MM.1S (cell line): ENCODE measurements at regions not wholly inside any gene's neighbourhood (a gene's known extent, or its start where the extent isn't known, plus 50 kb on each side); places are given as distances from the start of the nearest gene placed in this dataset.
"Not testable (repeated sequence)": the region's sequence is repeated elsewhere in the genome, so short reads cannot be mapped to it uniquely, and the experiment has no call there.

Source experiments
- DNase-seq: peaks from one replicate; pipeline ENCODE4 v3.0.0-alpha.2; 2015
- H2AFZ ChIP-seq: fragments of 300-600 bp; sonication (generic); 2 replicates; pipeline ENCODE4 v1.6.0; 2016; ENCODE audit warnings: antibody characterized with exemption, low read length
- H3F3A ChIP-seq: fragments of 300-600 bp; sonication (generic); 2 replicates; pipeline ENCODE4 v1.6.1; 2016; ENCODE audit warnings: mild to moderate bottlenecking, antibody characterized with exemption, low read length, moderate library complexity, mixed read lengths; ENCODE audit not compliant: insufficient read depth
- H3K27ac ChIP-seq: fragments of 300-600 bp; sonication (generic); 2 replicates; pipeline ENCODE4 v1.5.1; 2016; ENCODE audit warnings: mild to moderate bottlenecking, low read length
- H3K27me3 ChIP-seq: fragments of 300-600 bp; sonication (generic); replicated peaks from 2 replicates; pipeline ENCODE4 v1.6.0; 2016; ENCODE audit warnings: low read length; ENCODE audit not compliant: insufficient read depth
- H3K36me3 ChIP-seq: fragments of 300-600 bp; sonication (generic); replicated peaks from 2 replicates; pipeline ENCODE4 v1.6.1; 2016; ENCODE audit warnings: mild to moderate bottlenecking, low read length, mixed read lengths; ENCODE audit not compliant: insufficient read depth
- H3K4me1 ChIP-seq: fragments of 300-600 bp; sonication (generic); 2 replicates; pipeline ENCODE4 v1.6.1; 2016; ENCODE audit warnings: low read length, mixed read lengths
- H3K4me2 ChIP-seq: fragments of 300-600 bp; sonication (generic); 2 replicates; pipeline ENCODE4 v1.6.0; 2016; ENCODE audit warnings: low read depth, low read length
- H3K4me3 ChIP-seq: fragments of 300-600 bp; sonication (generic); 2 replicates; pipeline ENCODE4 v1.5.1; 2016; ENCODE audit warnings: low read length, mixed read lengths
- H3K79me2 ChIP-seq: fragments of 300-600 bp; sonication (generic); 2 replicates; pipeline ENCODE4 v1.6.1; 2016; ENCODE audit warnings: mixed run types, low read length, mixed read lengths
- H3K9ac ChIP-seq: fragments of 300-600 bp; sonication (generic); 2 replicates; pipeline ENCODE4 v1.6.1; 2016; ENCODE audit warnings: low read length, mixed read lengths
- H3K9me2 ChIP-seq: fragments of 300-600 bp; sonication (generic); replicated peaks from 2 replicates; pipeline ENCODE4 v1.6.1; 2016; ENCODE audit warnings: mild to moderate bottlenecking, low read length, mixed read lengths; ENCODE audit not compliant: insufficient read depth
- H3K9me3 ChIP-seq: fragments of 300-600 bp; sonication (generic); replicated peaks from 2 replicates; pipeline ENCODE4 v1.6.1; 2016; ENCODE audit warnings: mild to moderate bottlenecking, low read length, mixed read lengths; ENCODE audit not compliant: insufficient read depth
- H4K20me1 ChIP-seq: fragments of 300-600 bp; sonication (generic); 2 replicates; pipeline ENCODE4 v1.6.1; 2016; ENCODE audit warnings: mild to moderate bottlenecking, low read length, moderate library complexity, mixed read lengths; ENCODE audit not compliant: insufficient read depth
- CTCF ChIP-seq: fragments of 300-600 bp; sonication (generic); IDR thresholded peaks from 2 replicates; pipeline ENCODE4 v1.5.1; 2016; ENCODE audit warnings: antibody characterized with exemption, low read length, mixed read lengths

- not testable (repeated sequence) for H3K9me3 ChIP-seq, H2AFZ ChIP-seq, H3K27ac ChIP-seq, DNase-seq, H3K4me1 ChIP-seq, H3K27me3 ChIP-seq, H3K9ac ChIP-seq, H3F3A ChIP-seq, H3K36me3 ChIP-seq, H4K20me1 ChIP-seq, H3K9me2 ChIP-seq, H3K79me2 ChIP-seq, H3K4me2 ChIP-seq, H3K4me3 ChIP-seq
Observed at GRCh38 chr20:47912165-47912564, 126.9 kb upstream of the SULF2 start.

- not testable (repeated sequence) for H3K27me3 ChIP-seq, H3K4me3 ChIP-seq, H4K20me1 ChIP-seq, H3K9me2 ChIP-seq, H3K36me3 ChIP-seq, H3K9me3 ChIP-seq, H3F3A ChIP-seq, H2AFZ ChIP-seq, H3K9ac ChIP-seq, H3K4me2 ChIP-seq, DNase-seq, H3K4me1 ChIP-seq, H3K79me2 ChIP-seq, H3K27ac ChIP-seq
Observed at GRCh38 chr20:47909696-47910369, 124.6 kb upstream of the SULF2 start.

- not testable (repeated sequence) for H3K27me3 ChIP-seq, DNase-seq
Observed at GRCh38 chr20:47908361-47909035, 123.2 kb upstream of the SULF2 start.

GRCh38 chr20:47907951-47908350 is 122.7 kb upstream of the SULF2 start:
- not testable (repeated sequence) for H3K36me3 ChIP-seq, H3K9me2 ChIP-seq, H3K9me3 ChIP-seq, H4K20me1 ChIP-seq, H3K79me2 ChIP-seq, H3K27me3 ChIP-seq, H2AFZ ChIP-seq, H3K4me1 ChIP-seq, H3K4me3 ChIP-seq, DNase-seq, H3K4me2 ChIP-seq, H3K9ac ChIP-seq, H3K27ac ChIP-seq, H3F3A ChIP-seq

More at GRCh38 chr20:47908361-47909035, 123.2 kb upstream of the SULF2 start:
- not testable (repeated sequence) for H3K4me1 ChIP-seq, H3K9me2 ChIP-seq, H2AFZ ChIP-seq, H3K27ac ChIP-seq, H3K9ac ChIP-seq, H3K36me3 ChIP-seq, H4K20me1 ChIP-seq, H3K79me2 ChIP-seq, H3K4me3 ChIP-seq, H3K9me3 ChIP-seq, H3F3A ChIP-seq, H3K4me2 ChIP-seq

GRCh38 chr20:47907031-47907675 is 121.9 kb upstream of the SULF2 start:
- no peak for DNase-seq
- Histone ChIP-seq H3K9ac (no peak overlapping the region), H3K27me3 (no peaks in the 10 kb centered on the region), H3K9me3 (no peaks in the 10 kb centered on the region), H3K79me2 (no peaks in the 10 kb centered on the region), H3K36me3 (no peaks in the 10 kb centered on the region), H3F3A (no peaks in the 10 kb centered on the region), H3K4me2 (no peak overlapping the region), H2AFZ (no peak overlapping the region), H3K27ac (no peak overlapping the region), H3K4me3 (no peak overlapping the region), H3K9me2 (no peaks in the 10 kb centered on the region), H3K4me1 (no peaks in the 10 kb centered on the region), H4K20me1 (no peaks in the 10 kb centered on the region)
- no peak for TF ChIP-seq CTCF
